HepG2 (cell line): ENCODE measurements at regions not wholly inside any gene's neighbourhood (a gene's known extent, or its start where the extent isn't known, plus 50 kb on each side); places are given as distances from the start of the nearest gene placed in this dataset.
A peak's percentile ranks its signal among the peaks of the same experiment; 100 is the strongest.

Experiments
- ATAC-seq: fragments of 200-7000 bp; cut with Tn5 transposase; 3 replicates; pipeline ENCODE4 v1.9.1; 2020; ENCODE audit warnings: mild to moderate bottlenecking, moderate library complexity
- BruUV-seq: library from RNA; stranded (reverse); fragments of 400-500 nt; replicated peaks from 2 replicates; lab custom pipeline; 2021; lab: Mats Ljungman, UMichigan
- CTCF ChIA-PET: fragments of 300-600 bp; formaldehyde crosslinking; extraction: SDS; loops from one replicate; lab custom pipeline; 2021; ENCODE audit warnings: low total read pairs, inconsistent platforms, low intra/inter-chr PET ratio; lab: Yijun Ruan, JAX
- POLR2A ChIA-PET: fragments of 350-600 bp; sonication (Branson Sonifier 250); formaldehyde crosslinking; loops from one replicate; lab custom pipeline; 2020; ENCODE audit warnings: antibody characterized with exemption, inconsistent platforms; lab: Yijun Ruan, JAX
- DNase-seq: peaks from one replicate; pipeline ENCODE4 v3.0.0-alpha.2; 2015; ENCODE audit warnings: low spot score
- FAIRE-seq: peaks from 3 replicates; lab custom pipeline; 2011; peaks lifted over from hg19 to GRCh38; lab: Jason Lieb, UNC
- H2AFZ ChIP-seq: one replicate; pipeline ENCODE4 v1.6.1; 2011; ENCODE audit warnings: low read length, inconsistent platforms
- H3K27ac ChIP-seq: fragments of 300-600 bp; 3 replicates; pipeline ENCODE4 v1.8.0; 2011; ENCODE audit warnings: mixed run types, mild to moderate bottlenecking, mixed read lengths, low read length, inconsistent platforms; ENCODE audit not compliant: insufficient read depth; ENCODE audit errors: extremely low read length
- H3K27me3 ChIP-seq, 2 experiments: fragments of 200-600 bp in 1 of 2; 2 replicates in 1 of 2; 3 replicates in 1 of 2; pipeline versions ENCODE4 v1.6.0 to v1.8.0; 2011; ENCODE audit warnings: low read length in 2 of 2, mild to moderate bottlenecking in 2 of 2, moderate library complexity in 2 of 2, inconsistent platforms in 1 of 2; ENCODE audit not compliant: insufficient read depth in 2 of 2, control insufficient read depth in 1 of 2
- H3K36me3 ChIP-seq, 2 experiments: fragments of 200-600 bp in 1 of 2; replicated peaks in 1 of 2; 2 replicates in 1 of 2; 3 replicates in 1 of 2; pipeline versions ENCODE4 v1.5.1 to v1.8.0; 2011; ENCODE audit warnings: low read length in 2 of 2, inconsistent platforms in 1 of 2; ENCODE audit not compliant: insufficient read depth in 2 of 2, control insufficient read depth in 1 of 2
- H3K4me1 ChIP-seq: 2 replicates; pipeline ENCODE4 v1.5.1; 2012; ENCODE audit warnings: low read length, inconsistent platforms; ENCODE audit not compliant: insufficient read depth
- H3K4me2 ChIP-seq: 2 replicates; pipeline ENCODE4 v1.6.0; 2011; ENCODE audit warnings: low read depth, low read length, inconsistent platforms
- H3K4me3 ChIP-seq, 3 experiments: fragments of 200-600 bp in 1 of 3; sonication (generic), shearing (Covaris generic) in 1 of 3; replicated peaks in 1 of 3; 2 replicates each; pipeline ENCODE4 v1.5.1; 2011 to 2016; ENCODE audit warnings: low read length in 3 of 3, inconsistent platforms in 2 of 3, low read depth in 2 of 3, mild to moderate bottlenecking in 2 of 3, control low read depth in 1 of 3, mixed read lengths in 1 of 3; ENCODE audit not compliant: insufficient read depth in 1 of 3
- H3K79me2 ChIP-seq: one replicate; pipeline ENCODE4 v1.6.1; 2011; ENCODE audit warnings: low read length, inconsistent platforms; ENCODE audit not compliant: insufficient read depth
- H3K9ac ChIP-seq: 2 replicates; pipeline ENCODE4 v1.6.0; 2011; ENCODE audit warnings: mild to moderate bottlenecking, low read depth, low read length, inconsistent platforms; ENCODE audit not compliant: insufficient read depth
- H3K9me3 ChIP-seq: 2 replicates; pipeline ENCODE4 v1.5.1; 2012; ENCODE audit warnings: mild to moderate bottlenecking, low read length
- H4K20me1 ChIP-seq: 2 replicates; pipeline ENCODE4 v1.6.0; 2011; ENCODE audit warnings: inconsistent platforms, mild to moderate bottlenecking, low read length, moderate library complexity; ENCODE audit not compliant: insufficient read depth
- GPBP1L1 ChIP-seq: sonication (generic); formaldehyde crosslinking; IDR thresholded peaks from 2 replicates; pipeline ENCODE4 v1.5.0; 2020; ENCODE audit warnings: mild to moderate bottlenecking, missing genetic modification reagents
- MAFF ChIP-seq: IDR thresholded peaks from 2 replicates; pipeline ENCODE4 v1.6.1; 2011; ENCODE audit warnings: low read depth, low read length, improper control_type of control experiment
- MAFK ChIP-seq, 2 experiments: IDR thresholded peaks in 1 of 2; conservative IDR thresholded peaks in 1 of 2; 2 replicates each; pipeline ENCODE4 v1.6.1; 2011; ENCODE audit warnings: improper control_type of control experiment in 2 of 2, low read length in 2 of 2
- MYC ChIP-seq: sonication (generic); formaldehyde crosslinking; IDR thresholded peaks from 2 replicates; pipeline ENCODE4 v1.9.0; 2021; ENCODE audit warnings: missing genetic modification reagents, borderline replicate concordance
- PHF8 ChIP-seq: sonication (generic); formaldehyde crosslinking; IDR thresholded peaks from 2 replicates; pipeline ENCODE4 v1.5.0; 2020; ENCODE audit warnings: missing genetic modification reagents
- SOX5 ChIP-seq: IDR thresholded peaks from 2 replicates; pipeline ENCODE4 v1.6.1; 2016; ENCODE audit warnings: borderline replicate concordance
- SRSF4 ChIP-seq: fragments of 200-400 bp; formaldehyde crosslinking; IDR thresholded peaks from one replicate; pipeline ENCODE4 v1.6.1; 2018; ENCODE audit warnings: mild to moderate bottlenecking, low read depth, low read length, moderate library complexity; ENCODE audit not compliant: poor library complexity, severe bottlenecking
- ZFP1 ChIP-seq: IDR thresholded peaks from 2 replicates; pipeline ENCODE4 v1.6.1; 2016
- ZFY ChIP-seq: sonication (generic); formaldehyde crosslinking; IDR thresholded peaks from 2 replicates; pipeline ENCODE4 v1.4.0; 2020; ENCODE audit warnings: missing genetic modification reagents
- WGBS: methylation state at CpG from one replicate; pipeline ENCODE4 v1.1.6; 2017; ENCODE audit warnings: low lambda C conversion rate; 5-methylcytosine and 5-hydroxymethylcytosine counted together
- in situ Hi-C: cut with HindIII; loops from 2 replicates; pipeline ENCODE4 v1.10.0; 2017; ENCODE audit warnings: low pct_unique_long_range_greater_than_20kb; ENCODE audit not compliant: extremely low pct_ligation_motif_present
- intact Hi-C: fragments of 100-400 bp; cut with micrococcal nuclease; formaldehyde crosslinking; loops from one replicate; pipeline ENCODE4 v1.10.0; 2022; ENCODE audit not compliant: unreplicated experiment
- TF ChIP-seq, protein P1 (sequence below): sonication (generic); formaldehyde crosslinking; IDR thresholded peaks from 2 replicates; pipeline ENCODE4 v1.4.0; 2020; ENCODE audit warnings: missing genetic modification reagents, borderline replicate concordance
- TF ChIP-seq, protein P2 (sequence below): sonication (generic); formaldehyde crosslinking; IDR thresholded peaks from 2 replicates; pipeline ENCODE4 v1.8.1; 2023; ENCODE audit warnings: mild to moderate bottlenecking, moderate library complexity, missing genetic modification reagents
- TF ChIP-seq, protein P3 (sequence below): sonication (generic); formaldehyde crosslinking; IDR thresholded peaks from 2 replicates; pipeline ENCODE4 v1.5.0; 2020; ENCODE audit warnings: missing genetic modification reagents

- H3K27ac ChIP-seq: no peak overlapping the region
- no peaks in the 10 kb centered on the region for H3K36me3 ChIP-seq
- 0 out of 2 replicates have a peak, but pooled peaks cover 8% of the 10 kb centered on the region for H3K9me3 ChIP-seq
- ChIA-PET CTCF (no interaction called here), POLR2A (no interaction called here)
- H4K20me1 ChIP-seq: no peaks in the 10 kb centered on the region
- WGBS: 47% methylated on average over 1 of the region's 1 CpG
- no peak overlapping the region for H3K9ac ChIP-seq
- intact Hi-C loops (no loop called here), in situ Hi-C loops (no loop called here)
- no TSS peak for BruUV-seq
- no peak overlapping the region for H3K4me2 ChIP-seq
- DNase-seq (no peak), FAIRE-seq (no peak), ATAC-seq (no peak)
- no peak overlapping the region for H3K4me3 ChIP-seq
- no peaks in the 10 kb centered on the region for H3K4me1 ChIP-seq
- H2AFZ ChIP-seq: no peak overlapping the region
- H3K27me3 ChIP-seq: no peaks in the 10 kb centered on the region
- H3K79me2 ChIP-seq: no peaks in the 10 kb centered on the region
- TF ChIP-seq MAFK (conservative IDR thresholded peaks at IDR 0.05 in 1 of 2, IDR thresholded peaks at IDR 0.05 in 1 of 2; ENCODE audit: low read length in 2 of 2) (peak; percentile 46 to 78; a peak in 3 of 4 replicates), MAFF (peak; percentile 59)
- TF ChIP-seq, protein P1, sequence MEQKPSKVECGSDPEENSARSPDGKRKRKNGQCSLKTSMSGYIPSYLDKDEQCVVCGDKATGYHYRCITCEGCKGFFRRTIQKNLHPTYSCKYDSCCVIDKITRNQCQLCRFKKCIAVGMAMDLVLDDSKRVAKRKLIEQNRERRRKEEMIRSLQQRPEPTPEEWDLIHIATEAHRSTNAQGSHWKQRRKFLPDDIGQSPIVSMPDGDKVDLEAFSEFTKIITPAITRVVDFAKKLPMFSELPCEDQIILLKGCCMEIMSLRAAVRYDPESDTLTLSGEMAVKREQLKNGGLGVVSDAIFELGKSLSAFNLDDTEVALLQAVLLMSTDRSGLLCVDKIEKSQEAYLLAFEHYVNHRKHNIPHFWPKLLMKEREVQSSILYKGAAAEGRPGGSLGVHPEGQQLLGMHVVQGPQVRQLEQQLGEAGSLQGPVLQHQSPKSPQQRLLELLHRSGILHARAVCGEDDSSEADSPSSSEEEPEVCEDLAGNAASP (CRISPR knock-in tag): no peak
Measured at GRCh38 chr3:75075158-75075557, 460.7 kb upstream of the CNTN3 start.

DNA sequence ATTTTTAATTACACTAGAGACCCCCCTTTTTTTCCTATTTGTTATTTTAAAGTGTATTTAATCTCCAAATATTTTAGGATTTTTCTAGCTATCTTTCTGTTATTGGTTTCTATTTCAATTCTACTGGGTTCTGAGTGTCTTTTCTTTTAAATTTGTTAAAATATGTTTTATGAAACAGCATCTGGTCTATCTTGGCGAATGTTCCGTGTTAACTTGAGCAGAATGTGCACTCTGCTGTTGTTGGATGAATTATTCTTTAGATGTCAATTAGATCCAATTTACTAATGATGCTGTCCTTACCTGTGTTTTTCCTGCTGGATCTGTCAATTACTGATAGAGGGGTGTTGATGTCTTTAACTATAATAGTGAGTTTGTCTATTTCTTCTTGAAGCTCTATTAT is 462.0 kb upstream of the CNTN3 start:
- no peak for DNase-seq
- no peak overlapping the region for H3K4me3 ChIP-seq
- H3K4me1 ChIP-seq: no peaks in the 10 kb centered on the region
- in situ Hi-C loops: no loop called here
- H3K79me2 ChIP-seq: no peaks in the 10 kb centered on the region
- H3K4me2 ChIP-seq: no peak overlapping the region
- intact Hi-C loops: no loop called here
- ChIA-PET CTCF (no interaction called here), POLR2A (no interaction called here)
- H3K9ac ChIP-seq: no peak overlapping the region
- BruUV-seq: no TSS peak
- WGBS: 0% methylated on average over 2 of the region's 2 CpGs
- peaks cover 18% of the 10 kb centered on the region; the same call in 1 of the 2 replicates for H3K9me3 ChIP-seq
- no peaks in the 10 kb centered on the region for H3K36me3 ChIP-seq
- FAIRE-seq: no peak
- no peak for ATAC-seq
- H4K20me1 ChIP-seq: no peaks in the 10 kb centered on the region
- H3K27ac ChIP-seq: no peak overlapping the region
- H3K27me3 ChIP-seq: no peaks in the 10 kb centered on the region
- no peak overlapping the region for H2AFZ ChIP-seq
- no peak for TF ChIP-seq ZFP1 (CRISPR knock-in tag)
- TF ChIP-seq SRSF4: no peak
- no peak for TF ChIP-seq ZFY
- no peak for TF ChIP-seq PHF8 (CRISPR knock-in tag)
- no peak for TF ChIP-seq GPBP1L1
- no peak for TF ChIP-seq MYC (CRISPR knock-in tag)
- TF ChIP-seq SOX5: no peak
- TF ChIP-seq, protein P2, sequence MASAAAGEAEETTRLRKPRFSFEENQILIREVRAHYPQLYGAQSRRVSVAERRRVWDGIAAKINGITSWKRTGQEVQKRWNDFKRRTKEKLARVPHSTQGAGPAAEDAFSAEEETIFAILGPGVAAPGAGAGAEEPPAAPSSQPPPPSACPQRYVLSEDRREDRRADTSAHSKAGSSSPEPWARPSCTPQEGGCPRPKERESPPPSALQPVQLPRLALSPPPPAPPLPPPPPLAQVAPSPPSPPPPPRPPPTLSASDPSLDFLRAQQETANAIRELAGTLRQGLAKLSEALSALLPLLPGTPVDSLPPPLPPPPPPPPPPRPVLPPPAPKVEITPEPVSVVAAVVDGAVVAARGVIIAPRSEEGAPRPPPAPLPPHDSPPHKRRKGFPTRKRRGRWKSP (CRISPR knock-in tag): no peak
- TF ChIP-seq, protein P3, sequence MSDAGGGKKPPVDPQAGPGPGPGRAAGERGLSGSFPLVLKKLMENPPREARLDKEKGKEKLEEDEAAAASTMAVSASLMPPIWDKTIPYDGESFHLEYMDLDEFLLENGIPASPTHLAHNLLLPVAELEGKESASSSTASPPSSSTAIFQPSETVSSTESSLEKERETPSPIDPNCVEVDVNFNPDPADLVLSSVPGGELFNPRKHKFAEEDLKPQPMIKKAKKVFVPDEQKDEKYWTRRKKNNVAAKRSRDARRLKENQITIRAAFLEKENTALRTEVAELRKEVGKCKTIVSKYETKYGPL (CRISPR knock-in tag): no peak
